NT2/D1 (cell line): ENCODE measurements at regions not wholly inside any gene's neighbourhood (a gene's known extent, or its start where the extent isn't known, plus 50 kb on each side); places are given as distances from the start of the nearest gene placed in this dataset.

Experiments used
- DNase-seq: peaks from one replicate; pipeline ENCODE4 v3.0.0-alpha.2; 2011; ENCODE audit warnings: low read depth, low spot score
- H3K27me3 ChIP-seq: 2 replicates; pipeline ENCODE4 v1.6.0; 2011; ENCODE audit warnings: mild to moderate bottlenecking; ENCODE audit not compliant: insufficient read length, insufficient read depth
- H3K36me3 ChIP-seq: 2 replicates; pipeline ENCODE4 v1.6.1; 2011; ENCODE audit warnings: mild to moderate bottlenecking, low read length, mixed read lengths; ENCODE audit not compliant: insufficient read depth, insufficient read length
- H3K4me1 ChIP-seq: 2 replicates; pipeline ENCODE4 v1.5.1; 2011; ENCODE audit not compliant: insufficient read depth, insufficient read length
- H3K4me3 ChIP-seq: 2 replicates; pipeline ENCODE4 v1.5.1; 2011; ENCODE audit warnings: low read depth; ENCODE audit not compliant: insufficient read length
- H3K9ac ChIP-seq: 2 replicates; pipeline ENCODE4 v1.6.0; 2011; ENCODE audit warnings: low read depth; ENCODE audit not compliant: insufficient read length
- H3K9me3 ChIP-seq: 2 replicates; pipeline ENCODE4 v1.5.1; 2011; ENCODE audit warnings: mild to moderate bottlenecking, low read length; ENCODE audit not compliant: insufficient read depth
- SUZ12 ChIP-seq: IDR thresholded peaks from 2 replicates; pipeline ENCODE4 v1.6.1; 2011; ENCODE audit not compliant: insufficient read length, insufficient read depth; ENCODE audit errors: extremely low read depth
- YY1 ChIP-seq: IDR thresholded peaks from 2 replicates; pipeline ENCODE4 v1.6.1; 2011; ENCODE audit not compliant: insufficient read length, insufficient read depth
- ZNF274 ChIP-seq: IDR thresholded peaks from 2 replicates; pipeline ENCODE4 v1.6.1; 2011; ENCODE audit warnings: mild to moderate bottlenecking, low read depth, low read length

- H3K9me3 ChIP-seq = no peaks in the 10 kb centered on the region
- no peak overlapping the region for H3K4me3 ChIP-seq
- H3K9ac ChIP-seq = no peak overlapping the region
- no peak for TF ChIP-seq SUZ12
- TF ChIP-seq ZNF274 = no peak
- TF ChIP-seq YY1 = no peak
- H3K36me3 ChIP-seq = no peaks in the 10 kb centered on the region
- H3K27me3 ChIP-seq = no peaks in the 10 kb centered on the region
- peaks cover 2% of the 10 kb centered on the region for H3K4me1 ChIP-seq
- DNase-seq = no peak
Observed at GRCh38 chr5:167156446-167156845, 1135.0 kb upstream of the WWC1 start.

GRCh38 chr5:167158588-167158987 is 1132.9 kb upstream of the WWC1 start:
- Histone ChIP-seq H3K36me3 (no peaks in the 10 kb centered on the region), H3K9ac (no peak overlapping the region), H3K27me3 (no peaks in the 10 kb centered on the region), H3K4me3 (no peak overlapping the region), H3K9me3 (no peaks in the 10 kb centered on the region), H3K4me1 (peaks cover 2% of the 10 kb centered on the region)
- TF ChIP-seq SUZ12 (no peak), ZNF274 (no peak), YY1 (no peak)
- no peak for DNase-seq

GRCh38 chr5:167160388-167160787 is 1131.1 kb upstream of the WWC1 start:
- no peak for DNase-seq
- Histone ChIP-seq H3K9me3 (no peaks in the 10 kb centered on the region), H3K4me1 (peaks cover 2% of the 10 kb centered on the region), H3K4me3 (no peak overlapping the region), H3K9ac (no peak overlapping the region), H3K36me3 (no peaks in the 10 kb centered on the region), H3K27me3 (no peaks in the 10 kb centered on the region)
- no peak for TF ChIP-seq ZNF274
- TF ChIP-seq SUZ12 = no peak
- TF ChIP-seq YY1 = no peak

GRCh38 chr5:167166696-167167095 is 1124.7 kb upstream of the WWC1 start:
- H3K4me1 ChIP-seq = no peaks in the 10 kb centered on the region
- no peaks in the 10 kb centered on the region for H3K27me3 ChIP-seq
- no peak for DNase-seq
- no peaks in the 10 kb centered on the region for H3K36me3 ChIP-seq
- TF ChIP-seq YY1 (no peak), ZNF274 (no peak), SUZ12 (no peak)
- no peak overlapping the region for H3K4me3 ChIP-seq
- H3K9me3 ChIP-seq = no peaks in the 10 kb centered on the region
- no peak overlapping the region for H3K9ac ChIP-seq

GRCh38 chr5:167167191-167167795 is 1124.2 kb upstream of the WWC1 start:
- Histone ChIP-seq H3K4me1 (no peaks in the 10 kb centered on the region), H3K27me3 (no peaks in the 10 kb centered on the region), H3K9me3 (no peaks in the 10 kb centered on the region), H3K36me3 (no peaks in the 10 kb centered on the region), H3K4me3 (no peak overlapping the region), H3K9ac (no peak overlapping the region)
- DNase-seq = no peak
- TF ChIP-seq YY1 (no peak), ZNF274 (no peak), SUZ12 (no peak)

GRCh38 chr5:167168971-167169370 is 1122.5 kb upstream of the WWC1 start:
- Histone ChIP-seq H3K27me3 (no peaks in the 10 kb centered on the region), H3K36me3 (no peaks in the 10 kb centered on the region), H3K4me3 (no peak overlapping the region), H3K9me3 (no peaks in the 10 kb centered on the region), H3K9ac (no peak overlapping the region), H3K4me1 (no peaks in the 10 kb centered on the region)
- no peak for DNase-seq
- TF ChIP-seq SUZ12 (no peak), ZNF274 (no peak), YY1 (no peak)

- H3K36me3 ChIP-seq = no peaks in the 10 kb centered on the region
- no peak for DNase-seq
- no peak for TF ChIP-seq ZNF274
- no peak for TF ChIP-seq SUZ12
- TF ChIP-seq YY1 = no peak
- H3K9ac ChIP-seq = no peak overlapping the region
- no peak overlapping the region for H3K4me3 ChIP-seq
- H3K9me3 ChIP-seq = no peaks in the 10 kb centered on the region
- no peaks in the 10 kb centered on the region for H3K4me1 ChIP-seq
- H3K27me3 ChIP-seq = no peaks in the 10 kb centered on the region
Observed at GRCh38 chr5:167171056-167171455, 1120.4 kb upstream of the WWC1 start.
